Mesendoderm (in vitro differentiated cells): ENCODE measurements at regions not wholly inside any gene's neighbourhood (a gene's known extent, or its start where the extent isn't known, plus 50 kb on each side); places are given as distances from the start of the nearest gene placed in this dataset.

Experiments used
- DNase-seq: peaks from one replicate; pipeline ENCODE4 v3.0.0; 2013
- H2AK5ac ChIP-seq: 2 replicates; pipeline ENCODE4 v1.6.1; 2013; ENCODE audit warnings: low read length, inconsistent platforms
- H2BK120ac ChIP-seq: 2 replicates; pipeline ENCODE4 v1.6.1; 2013; ENCODE audit warnings: low read depth, mild to moderate bottlenecking, low read length, moderate library complexity, mixed read lengths
- H2BK15ac ChIP-seq: replicated peaks from 2 replicates; pipeline ENCODE4 v1.6.1; 2013; ENCODE audit warnings: low read depth, mild to moderate bottlenecking, moderate library complexity
- H2BK5ac ChIP-seq: 2 replicates; pipeline ENCODE4 v1.6.1; 2013; ENCODE audit warnings: low read length, inconsistent platforms
- H3K18ac ChIP-seq: 2 replicates; pipeline ENCODE4 v1.6.1; 2013; ENCODE audit warnings: mild to moderate bottlenecking, low read length, mixed read lengths
- H3K23ac ChIP-seq: one replicate; pipeline ENCODE4 v1.6.1; 2013; ENCODE audit warnings: low read length
- H3K27ac ChIP-seq: 2 replicates; pipeline ENCODE4 v1.5.1; 2013; ENCODE audit warnings: low read depth, mild to moderate bottlenecking, inconsistent platforms, low read length, moderate library complexity
- H3K27me3 ChIP-seq: 2 replicates; pipeline ENCODE4 v1.6.1; 2013; ENCODE audit warnings: low read length, control low read depth, mild to moderate bottlenecking, inconsistent platforms; ENCODE audit not compliant: insufficient read depth, poor library complexity
- H3K36me3 ChIP-seq: 2 replicates; pipeline ENCODE4 v1.6.1; 2013; ENCODE audit warnings: low read length, inconsistent platforms; ENCODE audit not compliant: control insufficient read depth, insufficient read depth
- H3K4ac ChIP-seq: one replicate; pipeline ENCODE4 v1.6.1; 2013; ENCODE audit warnings: low read depth, mild to moderate bottlenecking, low read length, moderate library complexity
- H3K4me1 ChIP-seq: 2 replicates; pipeline ENCODE4 v1.6.1; 2013; ENCODE audit warnings: low read depth, low read length, inconsistent platforms; ENCODE audit not compliant: control insufficient read depth
- H3K4me2 ChIP-seq: 2 replicates; pipeline ENCODE4 v1.6.1; 2013; ENCODE audit warnings: low read length
- H3K4me3 ChIP-seq: 2 replicates; pipeline ENCODE4 v1.5.1; 2013; ENCODE audit warnings: mild to moderate bottlenecking, low read length
- H3K56ac ChIP-seq: one replicate; pipeline ENCODE4 v1.6.1; 2013; ENCODE audit warnings: low read length
- H3K79me1 ChIP-seq: 2 replicates; pipeline ENCODE4 v1.6.1; 2013; ENCODE audit warnings: low read length, inconsistent platforms
- H3K79me2 ChIP-seq: 2 replicates; pipeline ENCODE4 v1.6.1; 2013; ENCODE audit warnings: mild to moderate bottlenecking, low read length; ENCODE audit not compliant: control insufficient read depth, insufficient read depth
- H3K9ac ChIP-seq: 2 replicates; pipeline ENCODE4 v1.6.1; 2013; ENCODE audit warnings: low read length, inconsistent platforms
- H4K5ac ChIP-seq: one replicate; pipeline ENCODE4 v1.6.1; 2013; ENCODE audit warnings: low read length
- H4K8ac ChIP-seq: one replicate; pipeline ENCODE4 v1.6.1; 2013; ENCODE audit warnings: low read depth, mild to moderate bottlenecking, control low read depth, low read length, moderate library complexity
- WGBS: extraction: QIAGEN DNeasy Blood & Tissue Kit; methylation state at CpG from one replicate; pipeline ENCODE4 v1.1.7; 2013; ENCODE audit warnings: low lambda C conversion rate, missing lambda C conversion rate; ENCODE audit not compliant: insufficient coverage; ENCODE audit errors: extremely low coverage; 5-methylcytosine and 5-hydroxymethylcytosine counted together

GRCh38 chr15:89397653-89398023 lies 63.0 kb upstream of the POLG start:
- H3K4me2 ChIP-seq: no peak overlapping the region
- WGBS: no CpG with 5 or more reads among the region's 3 CpGs
- no peaks in the 10 kb centered on the region for H3K79me2 ChIP-seq
- H3K27me3 ChIP-seq: peaks cover 87% of the 10 kb centered on the region
- H2AK5ac ChIP-seq: no peak overlapping the region
- no peaks in the 10 kb centered on the region for H3K36me3 ChIP-seq
- no peak overlapping the region for H3K56ac ChIP-seq
- no peak overlapping the region for H2BK5ac ChIP-seq
- no peak overlapping the region for H3K4ac ChIP-seq
- no peaks in the 10 kb centered on the region for H3K79me1 ChIP-seq
- H3K23ac ChIP-seq: no peak overlapping the region
- H4K8ac ChIP-seq: no peak overlapping the region
- H2BK15ac ChIP-seq: no peak overlapping the region
- H3K4me1 ChIP-seq: no peaks in the 10 kb centered on the region
- H3K27ac ChIP-seq: no peak overlapping the region
- no peak overlapping the region for H3K9ac ChIP-seq
- H2BK120ac ChIP-seq: no peak overlapping the region
- DNase-seq: no peak
- H4K5ac ChIP-seq: no peak overlapping the region
- H3K18ac ChIP-seq: no peak overlapping the region
- no peak overlapping the region for H3K4me3 ChIP-seq

DNA sequence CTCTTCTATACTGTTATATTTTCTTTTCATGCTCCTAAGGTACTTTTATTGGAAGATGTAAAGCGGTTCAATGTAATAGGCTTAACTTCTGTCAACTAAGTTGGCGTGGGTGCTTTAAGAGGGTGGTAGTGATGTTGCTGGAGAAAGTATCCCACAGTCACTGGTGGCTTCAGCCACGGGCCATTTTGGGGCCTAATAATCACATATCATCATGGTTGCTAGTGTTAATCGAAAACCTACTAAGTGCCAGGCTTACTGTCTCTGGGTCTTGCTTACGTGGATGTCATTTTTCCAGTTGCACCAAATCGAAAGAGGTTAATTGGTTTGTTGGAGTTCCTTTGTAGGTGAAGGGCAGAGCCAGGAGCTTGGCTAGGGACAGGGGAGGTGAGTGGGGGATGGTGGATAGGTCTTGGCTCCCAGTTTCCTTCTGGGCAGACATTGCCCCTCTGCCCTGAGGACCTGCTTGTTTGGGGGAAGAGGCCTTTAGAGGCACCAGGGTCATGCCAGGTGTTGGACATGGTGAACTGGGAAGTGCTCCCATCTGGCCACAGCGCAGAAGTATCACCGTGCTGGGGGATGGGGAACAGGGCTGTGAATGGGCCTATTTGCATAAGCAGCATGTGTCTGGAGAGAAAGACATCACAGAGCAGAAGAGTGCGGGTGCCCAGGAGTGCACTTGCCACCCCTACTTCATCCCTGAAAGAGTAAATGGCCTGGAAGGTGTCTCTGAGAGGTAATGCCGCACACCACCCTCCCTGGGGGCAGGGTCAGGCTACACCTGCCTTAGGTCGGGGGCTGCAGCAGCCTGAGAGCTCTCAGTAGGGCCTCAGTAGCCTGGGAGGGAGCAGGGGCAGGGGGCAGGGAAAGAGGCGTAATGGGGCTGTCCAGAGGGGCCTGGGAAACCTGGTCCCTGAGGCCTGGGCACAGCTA lies 62.4 kb upstream of the POLG start:
- H3K36me3 ChIP-seq: no peaks in the 10 kb centered on the region
- no peak overlapping the region for H4K5ac ChIP-seq
- no peak overlapping the region for H2BK5ac ChIP-seq
- no CpG with 5 or more reads among the region's 12 CpGs for WGBS
- H3K4ac ChIP-seq: no peak overlapping the region
- no peak overlapping the region for H3K4me3 ChIP-seq
- no peaks in the 10 kb centered on the region for H3K79me2 ChIP-seq
- peaks cover 87% of the 10 kb centered on the region for H3K27me3 ChIP-seq
- H3K4me1 ChIP-seq: no peaks in the 10 kb centered on the region
- no peak overlapping the region for H3K18ac ChIP-seq
- no peak overlapping the region for H3K9ac ChIP-seq
- no peak overlapping the region for H4K8ac ChIP-seq
- no peak overlapping the region for H3K23ac ChIP-seq
- no peaks in the 10 kb centered on the region for H3K79me1 ChIP-seq
- DNase-seq: no peak
- H3K27ac ChIP-seq: no peak overlapping the region
- no peak overlapping the region for H2BK15ac ChIP-seq
- no peak overlapping the region for H3K56ac ChIP-seq
- no peak overlapping the region for H2BK120ac ChIP-seq
- no peak overlapping the region for H3K4me2 ChIP-seq
- no peak overlapping the region for H2AK5ac ChIP-seq

GRCh38 chr15:89395996-89396395 lies 61.4 kb upstream of the POLG start:
- H4K8ac ChIP-seq: no peak overlapping the region
- DNase-seq: no peak
- H3K56ac ChIP-seq: no peak overlapping the region
- no peaks in the 10 kb centered on the region for H3K79me1 ChIP-seq
- H2BK15ac ChIP-seq: no peak overlapping the region
- H3K23ac ChIP-seq: no peak overlapping the region
- no peak overlapping the region for H4K5ac ChIP-seq
- no peak overlapping the region for H3K4ac ChIP-seq
- no peaks in the 10 kb centered on the region for H3K79me2 ChIP-seq
- H3K18ac ChIP-seq: no peak overlapping the region
- H3K27ac ChIP-seq: no peak overlapping the region
- H3K4me2 ChIP-seq: no peak overlapping the region
- no CpG with 5 or more reads among the region's 4 CpGs for WGBS
- peaks cover 79% of the 10 kb centered on the region for H3K27me3 ChIP-seq
- no peaks in the 10 kb centered on the region for H3K36me3 ChIP-seq
- no peak overlapping the region for H3K9ac ChIP-seq
- no peak overlapping the region for H2BK120ac ChIP-seq
- no peak overlapping the region for H3K4me3 ChIP-seq
- H3K4me1 ChIP-seq: no peaks in the 10 kb centered on the region
- H2AK5ac ChIP-seq: no peak overlapping the region
- H2BK5ac ChIP-seq: no peak overlapping the region

GRCh38 chr15:89395461-89395871 lies 60.8 kb upstream of the POLG start:
- Histone ChIP-seq H3K79me1 (no peaks in the 10 kb centered on the region), H4K5ac (no peak overlapping the region), H3K18ac (no peak overlapping the region), H3K79me2 (no peaks in the 10 kb centered on the region), H3K56ac (no peak overlapping the region), H3K9ac (no peak overlapping the region), H3K27me3 (peaks cover 74% of the 10 kb centered on the region), H3K23ac (no peak overlapping the region), H3K4me3 (no peak overlapping the region), H4K8ac (no peak overlapping the region), H3K4ac (no peak overlapping the region), H3K4me1 (no peaks in the 10 kb centered on the region), H3K36me3 (no peaks in the 10 kb centered on the region), H3K27ac (no peak overlapping the region), H2BK5ac (no peak overlapping the region), H2BK15ac (no peak overlapping the region), H2BK120ac (no peak overlapping the region), H3K4me2 (no peak overlapping the region), H2AK5ac (no peak overlapping the region)
- no peak for DNase-seq
- WGBS: no CpG with 5 or more reads among the region's 10 CpGs

DNA sequence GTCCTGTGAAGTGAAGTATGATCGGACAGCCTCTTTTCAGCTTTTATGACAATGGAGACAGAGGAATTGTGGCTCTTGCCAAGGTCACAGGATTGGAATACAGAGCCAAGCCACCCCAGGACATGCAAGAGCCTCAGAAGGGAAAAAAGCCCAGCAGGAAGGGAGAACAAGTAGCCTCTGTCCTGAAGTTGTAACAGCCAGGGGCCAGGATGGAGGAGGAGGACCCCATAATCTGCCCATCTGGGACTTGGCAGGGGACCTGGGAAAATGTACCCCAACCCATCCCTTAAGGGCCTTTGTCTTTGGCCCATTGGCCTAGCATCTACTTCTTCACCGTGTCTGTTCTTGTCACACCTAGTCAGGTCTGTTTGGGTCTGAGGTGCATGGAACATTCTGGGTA lies 60.4 kb upstream of the POLG start:
- H3K79me1 ChIP-seq: no peaks in the 10 kb centered on the region
- H3K36me3 ChIP-seq: no peaks in the 10 kb centered on the region
- DNase-seq: no peak
- no peak overlapping the region for H2AK5ac ChIP-seq
- no peak overlapping the region for H3K18ac ChIP-seq
- no peak overlapping the region for H3K4me2 ChIP-seq
- H3K23ac ChIP-seq: no peak overlapping the region
- no CpG with 5 or more reads among the region's 2 CpGs for WGBS
- no peak overlapping the region for H2BK15ac ChIP-seq
- no peak overlapping the region for H4K8ac ChIP-seq
- H3K56ac ChIP-seq: no peak overlapping the region
- H3K27ac ChIP-seq: no peak overlapping the region
- no peak overlapping the region for H2BK120ac ChIP-seq
- no peak overlapping the region for H4K5ac ChIP-seq
- no peak overlapping the region for H3K4me3 ChIP-seq
- peaks cover 71% of the 10 kb centered on the region for H3K27me3 ChIP-seq
- H3K9ac ChIP-seq: no peak overlapping the region
- H2BK5ac ChIP-seq: no peak overlapping the region
- no peaks in the 10 kb centered on the region for H3K79me2 ChIP-seq
- H3K4ac ChIP-seq: no peak overlapping the region
- no peaks in the 10 kb centered on the region for H3K4me1 ChIP-seq

DNA sequence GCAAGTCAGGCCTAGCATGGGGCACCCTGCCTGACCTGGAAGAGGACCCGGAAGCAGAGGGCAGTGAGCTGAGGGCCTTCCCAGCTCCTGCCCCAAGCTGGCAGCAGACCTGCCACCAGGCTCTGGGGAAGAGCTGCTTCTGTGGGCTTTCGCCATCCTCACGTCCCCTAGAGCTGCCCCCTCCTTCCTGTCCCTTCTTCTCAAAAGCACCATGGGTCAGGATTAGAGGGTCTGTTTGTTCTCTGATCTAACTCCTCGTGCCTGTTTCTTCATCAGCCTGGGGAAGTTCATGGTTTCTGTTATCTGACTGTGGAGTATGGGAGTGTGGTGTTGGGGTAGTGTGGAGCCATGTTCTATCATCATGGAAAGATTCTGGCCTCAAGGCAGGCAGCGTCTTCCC lies 58.4 kb upstream of the POLG start:
- no peak overlapping the region for H3K9ac ChIP-seq
- no peak for DNase-seq
- no peak overlapping the region for H3K27ac ChIP-seq
- H3K27me3 ChIP-seq: peaks cover 53% of the 10 kb centered on the region
- no CpG with 5 or more reads among the region's 5 CpGs for WGBS
- no peaks in the 10 kb centered on the region for H3K4me1 ChIP-seq
- H3K23ac ChIP-seq: no peak overlapping the region
- no peak overlapping the region for H4K8ac ChIP-seq
- no peak overlapping the region for H2AK5ac ChIP-seq
- H3K79me2 ChIP-seq: no peaks in the 10 kb centered on the region
- H4K5ac ChIP-seq: no peak overlapping the region
- H3K79me1 ChIP-seq: no peaks in the 10 kb centered on the region
- no peak overlapping the region for H3K4me2 ChIP-seq
- H2BK120ac ChIP-seq: no peak overlapping the region
- no peak overlapping the region for H2BK5ac ChIP-seq
- no peak overlapping the region for H2BK15ac ChIP-seq
- H3K56ac ChIP-seq: no peak overlapping the region
- H3K36me3 ChIP-seq: no peaks in the 10 kb centered on the region
- no peak overlapping the region for H3K4me3 ChIP-seq
- no peak overlapping the region for H3K4ac ChIP-seq
- no peak overlapping the region for H3K18ac ChIP-seq
